SK-N-SH (cell line): ENCODE measurements at regions not wholly inside any gene's neighbourhood (a gene's known extent, or its start where the extent isn't known, plus 50 kb on each side); places are given as distances from the start of the nearest gene placed in this dataset.

Experiments used
- CTCF ChIA-PET: fragments of 300-600, 350-600 bp; formaldehyde crosslinking; extraction: SDS; loops from one replicate; lab custom pipeline; 2021; lab: Yijun Ruan, JAX
- POLR2A ChIA-PET: fragments of 350-600 bp; sonication (Branson Sonifier 250); formaldehyde crosslinking; extraction: SDS; loops from one replicate; lab custom pipeline; 2020; ENCODE audit warnings: antibody characterized with exemption, inconsistent platforms; lab: Yijun Ruan, JAX
- DNase-seq: peaks from one replicate; pipeline ENCODE4 v3.0.0; 2012
- H2AFZ ChIP-seq: fragments of 200-600 bp; sonication (generic); 2 replicates; pipeline ENCODE4 v1.8.1; 2016; ENCODE audit warnings: antibody characterized with exemption, mild to moderate bottlenecking, low read depth
- H3F3A ChIP-seq: fragments of 200-600 bp; sonication (generic); replicated peaks from 2 replicates; pipeline ENCODE3; 2016; ENCODE audit warnings: antibody characterized with exemption, mild to moderate bottlenecking; ENCODE audit not compliant: insufficient read depth
- H3K27ac ChIP-seq, 2 experiments: fragments of 200-500 bp in 1 of 2; fragments of 200-600 bp in 1 of 2; sonication (Bioruptor generic) in 1 of 2; sonication (generic), shearing (Covaris generic) in 1 of 2; 2 replicates each; pipeline versions ENCODE4 v1.5.1 to v1.6.1; 2014 to 2016; ENCODE audit warnings: low read depth in 2 of 2, inconsistent platforms in 1 of 2, low read length in 1 of 2, mild to moderate bottlenecking in 1 of 2, mixed read lengths in 1 of 2
- H3K27me3 ChIP-seq: fragments of 200-600 bp; sonication (generic), shearing (Covaris generic); 2 replicates; pipeline ENCODE4 v1.6.1; 2016; ENCODE audit warnings: mixed run types; ENCODE audit not compliant: insufficient read depth
- H3K36me3 ChIP-seq, 2 experiments: fragments of 200-500 bp in 1 of 2; fragments of 200-600 bp in 1 of 2; sonication (Bioruptor generic) in 1 of 2; sonication (generic) in 1 of 2; replicated peaks in 1 of 2; 2 replicates each; pipeline versions ENCODE3 to v1.5.1; 2014 to 2016; ENCODE audit warnings: low read length in 1 of 2, mild to moderate bottlenecking in 1 of 2; ENCODE audit not compliant: insufficient read depth in 2 of 2, control insufficient read depth in 1 of 2
- H3K4me1 ChIP-seq, 2 experiments: fragments of 200-500 bp in 1 of 2; fragments of 200-600 bp in 1 of 2; sonication (Bioruptor generic) in 1 of 2; sonication (generic), shearing (Covaris generic) in 1 of 2; 2 replicates each; pipeline versions ENCODE4 v1.5.1 to v1.6.1; 2014 to 2016; ENCODE audit warnings: low read depth in 1 of 2, low read length in 1 of 2, mixed run types in 1 of 2; ENCODE audit not compliant: insufficient read depth in 2 of 2, control insufficient read depth in 1 of 2
- H3K4me2 ChIP-seq: fragments of 200-600 bp; sonication (generic), shearing (Covaris generic); 2 replicates; pipeline ENCODE4 v1.6.1; 2017; ENCODE audit warnings: mixed run types
- H3K4me3 ChIP-seq, 2 experiments: fragments of 200-500 bp in 1 of 2; fragments of 200-600 bp in 1 of 2; sonication (Bioruptor generic) in 1 of 2; sonication (generic), shearing (Covaris generic) in 1 of 2; 2 replicates each; pipeline versions ENCODE4 v1.5.1 to v1.8.1; 2014 to 2016; ENCODE audit warnings: low read depth in 2 of 2, inconsistent platforms in 1 of 2, low read length in 1 of 2, mild to moderate bottlenecking in 1 of 2, mixed read lengths in 1 of 2, moderate library complexity in 1 of 2
- H3K79me2 ChIP-seq: fragments of 200-600 bp; sonication (generic); 2 replicates; pipeline ENCODE4 v1.8.1; 2017; ENCODE audit warnings: mild to moderate bottlenecking; ENCODE audit not compliant: insufficient read depth
- H3K9ac ChIP-seq: fragments of 200-600 bp; sonication (generic); 2 replicates; pipeline ENCODE4 v1.6.1; 2017; ENCODE audit warnings: mixed run types
- H3K9me2 ChIP-seq: fragments of 200-600 bp; sonication (generic); 2 replicates; pipeline ENCODE4 v1.6.1; 2017; ENCODE audit warnings: mixed run types
- H3K9me3 ChIP-seq: fragments of 200-600 bp; sonication (generic); 2 replicates; pipeline ENCODE4 v1.6.1; 2017; ENCODE audit warnings: mixed run types, mild to moderate bottlenecking, moderate library complexity
- H4K20me1 ChIP-seq: fragments of 200-600 bp; sonication (generic); 2 replicates; pipeline ENCODE4 v1.6.1; 2017; ENCODE audit warnings: mild to moderate bottlenecking, mixed run types; ENCODE audit not compliant: insufficient read depth
- CHD2 ChIP-seq: fragments of 150-350 bp; IDR thresholded peaks from 2 replicates; pipeline ENCODE4 v1.6.1; 2018; ENCODE audit warnings: low read length; ENCODE audit not compliant: partially characterized antibody
- EP300 ChIP-seq, 2 experiments: IDR thresholded peaks; 2 replicates each; pipeline versions ENCODE4 v1.4.0 to v1.6.1; 2012; ENCODE audit warnings: borderline replicate concordance in 1 of 2, low read depth in 1 of 2, low read length in 1 of 2
- FOXJ3 ChIP-seq: sonication (generic); formaldehyde crosslinking; IDR thresholded peaks from 2 replicates; pipeline ENCODE4 v1.5.1; 2020; ENCODE audit warnings: mild to moderate bottlenecking, missing genetic modification reagents
- GABPA ChIP-seq: IDR thresholded peaks from 2 replicates; pipeline ENCODE4 v1.4.0; 2012; ENCODE audit warnings: low read depth, mild to moderate bottlenecking
- JUND ChIP-seq: IDR thresholded peaks from 2 replicates; pipeline ENCODE4 v1.4.0; 2012
- MXI1 ChIP-seq: IDR thresholded peaks from 2 replicates; pipeline ENCODE4 v1.6.1; 2012; ENCODE audit warnings: mild to moderate bottlenecking, low read depth, low read length, improper control_type of control experiment
- RAD21 ChIP-seq: IDR thresholded peaks from 2 replicates; pipeline ENCODE4 v1.6.1; 2012; ENCODE audit warnings: mild to moderate bottlenecking, low read length
- RFX5 ChIP-seq: IDR thresholded peaks from 2 replicates; pipeline ENCODE4 v1.6.1; 2012; ENCODE audit warnings: mild to moderate bottlenecking, improper control_type of control experiment, low read length
- TAF1 ChIP-seq: IDR thresholded peaks from 2 replicates; pipeline ENCODE4 v1.6.1; 2012; ENCODE audit warnings: low read depth, mild to moderate bottlenecking, low read length, moderate library complexity, borderline replicate concordance
- TEAD4 ChIP-seq: IDR thresholded peaks from 2 replicates; pipeline ENCODE4 v1.4.0; 2012; ENCODE audit warnings: mild to moderate bottlenecking, borderline replicate concordance; ENCODE audit not compliant: insufficient read depth
- YY1 ChIP-seq: IDR thresholded peaks from 2 replicates; pipeline ENCODE4 v1.4.0; 2012; ENCODE audit warnings: low read depth, mild to moderate bottlenecking
- WGBS: methylation state at CpG from one replicate; pipeline ENCODE4 v1.1.6; 2017; ENCODE audit warnings: low lambda C conversion rate; 5-methylcytosine and 5-hydroxymethylcytosine counted together
- TF ChIP-seq, protein P1 (sequence below): fragments of 150-350 bp; IDR thresholded peaks from 2 replicates; pipeline ENCODE4 v1.6.1; 2017; ENCODE audit warnings: antibody characterized with exemption, low read length, low read depth, borderline replicate concordance
- TF ChIP-seq, protein P2 (sequence below): fragments of 200-600 bp; sonication (generic); IDR thresholded peaks from 2 replicates; pipeline ENCODE4 v1.6.1; 2017; ENCODE audit warnings: antibody characterized with exemption, mild to moderate bottlenecking, moderate library complexity
- TF ChIP-seq, protein P3 (sequence below): IDR thresholded peaks from 2 replicates; pipeline ENCODE4 v1.6.1; 2012; ENCODE audit warnings: mild to moderate bottlenecking, low read depth, low read length, moderate library complexity
- TF ChIP-seq, protein P4 (sequence below): fragments of 150-350 bp; IDR thresholded peaks from 2 replicates; pipeline ENCODE4 v1.6.1; 2016; ENCODE audit warnings: mild to moderate bottlenecking, low read depth, low read length

DNA sequence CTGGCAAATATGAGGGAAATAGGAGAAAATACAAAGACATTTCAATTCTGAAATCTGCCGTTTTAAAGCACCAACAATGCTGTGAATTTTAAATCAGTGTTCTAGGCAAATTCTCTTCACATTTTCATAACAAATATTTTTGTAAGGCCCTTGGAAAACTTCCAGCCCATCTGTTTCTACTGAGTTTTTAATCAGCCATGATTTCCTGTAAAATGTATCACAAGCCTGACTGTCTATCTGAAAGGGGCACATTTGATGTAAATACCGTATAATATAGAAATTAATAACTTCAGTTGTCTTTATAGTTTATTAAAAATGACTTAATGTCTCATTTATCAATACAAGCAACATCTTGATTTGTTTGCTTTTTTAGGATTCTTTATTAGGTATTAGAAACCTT is 454.7 kb downstream of the PYDC2 start:
- TF ChIP-seq CHD2 (no peak), RAD21 (no peak), EP300 (IDR thresholded peaks at IDR 0.05; ENCODE audit: borderline replicate concordance in 1 of 2, low read depth in 1 of 2, low read length in 1 of 2) (no peak), GABPA (no peak), JUND (no peak), TEAD4 (no peak), FOXJ3 (CRISPR knock-in tag) (no peak), MXI1 (no peak), RFX5 (no peak), TAF1 (no peak), YY1 (no peak)
- TF ChIP-seq, protein P1, sequence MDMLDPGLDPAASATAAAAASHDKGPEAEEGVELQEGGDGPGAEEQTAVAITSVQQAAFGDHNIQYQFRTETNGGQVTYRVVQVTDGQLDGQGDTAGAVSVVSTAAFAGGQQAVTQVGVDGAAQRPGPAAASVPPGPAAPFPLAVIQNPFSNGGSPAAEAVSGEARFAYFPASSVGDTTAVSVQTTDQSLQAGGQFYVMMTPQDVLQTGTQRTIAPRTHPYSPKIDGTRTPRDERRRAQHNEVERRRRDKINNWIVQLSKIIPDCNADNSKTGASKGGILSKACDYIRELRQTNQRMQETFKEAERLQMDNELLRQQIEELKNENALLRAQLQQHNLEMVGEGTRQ, result no peak
- TF ChIP-seq, protein P2, sequence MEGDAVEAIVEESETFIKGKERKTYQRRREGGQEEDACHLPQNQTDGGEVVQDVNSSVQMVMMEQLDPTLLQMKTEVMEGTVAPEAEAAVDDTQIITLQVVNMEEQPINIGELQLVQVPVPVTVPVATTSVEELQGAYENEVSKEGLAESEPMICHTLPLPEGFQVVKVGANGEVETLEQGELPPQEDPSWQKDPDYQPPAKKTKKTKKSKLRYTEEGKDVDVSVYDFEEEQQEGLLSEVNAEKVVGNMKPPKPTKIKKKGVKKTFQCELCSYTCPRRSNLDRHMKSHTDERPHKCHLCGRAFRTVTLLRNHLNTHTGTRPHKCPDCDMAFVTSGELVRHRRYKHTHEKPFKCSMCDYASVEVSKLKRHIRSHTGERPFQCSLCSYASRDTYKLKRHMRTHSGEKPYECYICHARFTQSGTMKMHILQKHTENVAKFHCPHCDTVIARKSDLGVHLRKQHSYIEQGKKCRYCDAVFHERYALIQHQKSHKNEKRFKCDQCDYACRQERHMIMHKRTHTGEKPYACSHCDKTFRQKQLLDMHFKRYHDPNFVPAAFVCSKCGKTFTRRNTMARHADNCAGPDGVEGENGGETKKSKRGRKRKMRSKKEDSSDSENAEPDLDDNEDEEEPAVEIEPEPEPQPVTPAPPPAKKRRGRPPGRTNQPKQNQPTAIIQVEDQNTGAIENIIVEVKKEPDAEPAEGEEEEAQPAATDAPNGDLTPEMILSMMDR, result no peak
- TF ChIP-seq, protein P3, sequence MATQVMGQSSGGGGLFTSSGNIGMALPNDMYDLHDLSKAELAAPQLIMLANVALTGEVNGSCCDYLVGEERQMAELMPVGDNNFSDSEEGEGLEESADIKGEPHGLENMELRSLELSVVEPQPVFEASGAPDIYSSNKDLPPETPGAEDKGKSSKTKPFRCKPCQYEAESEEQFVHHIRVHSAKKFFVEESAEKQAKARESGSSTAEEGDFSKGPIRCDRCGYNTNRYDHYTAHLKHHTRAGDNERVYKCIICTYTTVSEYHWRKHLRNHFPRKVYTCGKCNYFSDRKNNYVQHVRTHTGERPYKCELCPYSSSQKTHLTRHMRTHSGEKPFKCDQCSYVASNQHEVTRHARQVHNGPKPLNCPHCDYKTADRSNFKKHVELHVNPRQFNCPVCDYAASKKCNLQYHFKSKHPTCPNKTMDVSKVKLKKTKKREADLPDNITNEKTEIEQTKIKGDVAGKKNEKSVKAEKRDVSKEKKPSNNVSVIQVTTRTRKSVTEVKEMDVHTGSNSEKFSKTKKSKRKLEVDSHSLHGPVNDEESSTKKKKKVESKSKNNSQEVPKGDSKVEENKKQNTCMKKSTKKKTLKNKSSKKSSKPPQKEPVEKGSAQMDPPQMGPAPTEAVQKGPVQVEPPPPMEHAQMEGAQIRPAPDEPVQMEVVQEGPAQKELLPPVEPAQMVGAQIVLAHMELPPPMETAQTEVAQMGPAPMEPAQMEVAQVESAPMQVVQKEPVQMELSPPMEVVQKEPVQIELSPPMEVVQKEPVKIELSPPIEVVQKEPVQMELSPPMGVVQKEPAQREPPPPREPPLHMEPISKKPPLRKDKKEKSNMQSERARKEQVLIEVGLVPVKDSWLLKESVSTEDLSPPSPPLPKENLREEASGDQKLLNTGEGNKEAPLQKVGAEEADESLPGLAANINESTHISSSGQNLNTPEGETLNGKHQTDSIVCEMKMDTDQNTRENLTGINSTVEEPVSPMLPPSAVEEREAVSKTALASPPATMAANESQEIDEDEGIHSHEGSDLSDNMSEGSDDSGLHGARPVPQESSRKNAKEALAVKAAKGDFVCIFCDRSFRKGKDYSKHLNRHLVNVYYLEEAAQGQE, result no peak
- TF ChIP-seq, protein P4, sequence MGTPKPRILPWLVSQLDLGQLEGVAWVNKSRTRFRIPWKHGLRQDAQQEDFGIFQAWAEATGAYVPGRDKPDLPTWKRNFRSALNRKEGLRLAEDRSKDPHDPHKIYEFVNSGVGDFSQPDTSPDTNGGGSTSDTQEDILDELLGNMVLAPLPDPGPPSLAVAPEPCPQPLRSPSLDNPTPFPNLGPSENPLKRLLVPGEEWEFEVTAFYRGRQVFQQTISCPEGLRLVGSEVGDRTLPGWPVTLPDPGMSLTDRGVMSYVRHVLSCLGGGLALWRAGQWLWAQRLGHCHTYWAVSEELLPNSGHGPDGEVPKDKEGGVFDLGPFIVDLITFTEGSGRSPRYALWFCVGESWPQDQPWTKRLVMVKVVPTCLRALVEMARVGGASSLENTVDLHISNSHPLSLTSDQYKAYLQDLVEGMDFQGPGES, result no peak
- no peaks in the 10 kb centered on the region for H3K79me2 ChIP-seq
- H3K9ac ChIP-seq, result no peak overlapping the region
- 1% methylated on average over 2 of the region's 2 CpGs for WGBS
- H4K20me1 ChIP-seq, result no peaks in the 10 kb centered on the region
- no peaks in the 10 kb centered on the region for H3K27me3 ChIP-seq
- no peak overlapping the region for H3K4me3 ChIP-seq
- no peak overlapping the region for H2AFZ ChIP-seq
- no peak overlapping the region for H3K27ac ChIP-seq
- no peaks in the 10 kb centered on the region for H3K9me3 ChIP-seq
- no peaks in the 10 kb centered on the region for H3F3A ChIP-seq
- 0 out of 2 replicates have a peak, but pooled peaks cover 2% of the 10 kb centered on the region for H3K9me2 ChIP-seq
- CTCF ChIA-PET, result no interaction called here
- no peak for DNase-seq
- no peaks in the 10 kb centered on the region for H3K36me3 ChIP-seq
- POLR2A ChIA-PET, result no interaction called here
- no peak overlapping the region for H3K4me2 ChIP-seq
- H3K4me1 ChIP-seq, result no peaks in the 10 kb centered on the region
